ENCODE measurements at regions not wholly inside any gene's neighbourhood (a gene's known extent, or its start where the extent isn't known, plus 50 kb on each side); places are given as distances from the start of the nearest gene placed in this dataset.

DNA sequence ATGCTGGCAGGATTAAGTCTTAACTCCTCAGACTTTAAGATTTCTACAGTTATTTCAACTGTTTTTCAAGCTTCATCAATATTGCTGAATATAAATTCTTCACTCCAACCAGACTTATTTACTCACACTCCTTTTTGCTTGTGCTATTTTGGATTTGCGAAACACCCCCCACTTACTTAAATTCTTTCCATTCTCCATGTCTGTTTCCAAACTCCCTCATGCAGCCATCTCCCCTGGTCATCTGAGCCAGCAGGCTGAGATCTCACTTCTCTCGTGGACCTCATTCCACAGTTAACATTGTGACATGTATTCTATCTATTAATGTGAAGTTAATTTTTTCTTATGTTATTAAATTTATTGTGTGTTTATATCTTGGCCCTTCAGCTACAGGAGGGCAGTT lies 188.9 kb upstream of the HDAC9 start:
- WGBS, 2 donors, result 92 to 94% methylated on average over 2 of the region's 2 CpGs
- Histone ChIP-seq H3K9me3 (no peaks in the 10 kb centered on the region), H3K27me3 (no peaks in the 10 kb centered on the region), H3K36me3 (no peaks in the 10 kb centered on the region), H3K4me3 (replicated peaks in 1 of 3) (no peak overlapping the region), H3K27ac (no peak overlapping the region), H3K4me1 (no peaks in the 10 kb centered on the region)
- intact Hi-C loops (cut with DNase I), result no loop called here
- TF ChIP-seq POLR2A (IDR thresholded peaks at IDR 0.05), result no peak
- TF ChIP-seq, protein P1, sequence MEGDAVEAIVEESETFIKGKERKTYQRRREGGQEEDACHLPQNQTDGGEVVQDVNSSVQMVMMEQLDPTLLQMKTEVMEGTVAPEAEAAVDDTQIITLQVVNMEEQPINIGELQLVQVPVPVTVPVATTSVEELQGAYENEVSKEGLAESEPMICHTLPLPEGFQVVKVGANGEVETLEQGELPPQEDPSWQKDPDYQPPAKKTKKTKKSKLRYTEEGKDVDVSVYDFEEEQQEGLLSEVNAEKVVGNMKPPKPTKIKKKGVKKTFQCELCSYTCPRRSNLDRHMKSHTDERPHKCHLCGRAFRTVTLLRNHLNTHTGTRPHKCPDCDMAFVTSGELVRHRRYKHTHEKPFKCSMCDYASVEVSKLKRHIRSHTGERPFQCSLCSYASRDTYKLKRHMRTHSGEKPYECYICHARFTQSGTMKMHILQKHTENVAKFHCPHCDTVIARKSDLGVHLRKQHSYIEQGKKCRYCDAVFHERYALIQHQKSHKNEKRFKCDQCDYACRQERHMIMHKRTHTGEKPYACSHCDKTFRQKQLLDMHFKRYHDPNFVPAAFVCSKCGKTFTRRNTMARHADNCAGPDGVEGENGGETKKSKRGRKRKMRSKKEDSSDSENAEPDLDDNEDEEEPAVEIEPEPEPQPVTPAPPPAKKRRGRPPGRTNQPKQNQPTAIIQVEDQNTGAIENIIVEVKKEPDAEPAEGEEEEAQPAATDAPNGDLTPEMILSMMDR (IDR thresholded peaks at IDR 0.05), result no peak
- DNase-seq, result no peak

DNA sequence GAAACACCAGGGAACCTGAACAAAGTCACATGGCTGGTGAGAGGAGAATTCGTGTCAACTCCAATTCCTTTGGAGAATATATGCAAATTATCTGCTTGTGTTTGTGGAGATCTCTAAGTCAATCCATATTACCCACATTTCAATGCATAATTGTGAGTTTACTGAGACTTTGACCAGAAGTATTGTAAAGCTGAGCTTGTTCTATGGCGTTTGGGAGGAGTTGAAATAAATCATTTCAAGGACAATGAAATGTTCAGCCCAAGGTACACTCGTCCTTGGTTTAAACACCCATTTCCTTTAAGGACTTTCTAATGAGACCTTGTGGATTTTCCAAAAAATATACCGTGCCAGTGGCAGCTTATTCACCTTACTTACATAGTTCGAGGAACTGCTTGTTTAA lies 186.6 kb upstream of the HDAC9 start:
- Histone ChIP-seq H3K4me1 (no peaks in the 10 kb centered on the region), H3K27ac (no peak overlapping the region), H3K27me3 (no peaks in the 10 kb centered on the region), H3K4me3 (replicated peaks in 1 of 3) (no peak overlapping the region), H3K36me3 (no peaks in the 10 kb centered on the region), H3K9me3 (no peaks in the 10 kb centered on the region)
- WGBS, 2 donors, result 69 to 76% methylated on average over 5 of the region's 5 CpGs
- no peak for DNase-seq
- TF ChIP-seq POLR2A (IDR thresholded peaks at IDR 0.05), result no peak
- TF ChIP-seq, protein P1 (IDR thresholded peaks at IDR 0.05), result no peak
- intact Hi-C loops (cut with DNase I), result no loop called here

DNA sequence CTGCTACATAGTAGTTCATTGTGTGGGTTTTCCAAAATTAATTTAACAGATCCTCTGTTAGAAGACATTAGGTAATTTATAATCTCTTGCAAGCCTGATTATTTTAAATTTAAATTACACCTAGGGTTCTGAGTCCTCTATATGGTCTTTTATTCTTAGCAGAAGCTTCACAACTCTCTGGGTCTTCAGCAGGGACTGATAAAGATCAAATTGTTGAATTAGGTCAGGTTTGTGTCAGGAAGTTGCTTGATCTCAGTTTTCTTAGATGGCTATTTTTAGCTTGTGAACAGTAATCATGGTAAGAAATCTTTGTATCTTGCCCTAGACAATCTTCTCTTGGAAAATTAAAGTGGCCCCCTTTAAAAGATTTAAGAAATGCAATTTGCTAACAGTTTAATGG lies 183.1 kb upstream of the HDAC9 start:
- no peaks in the 10 kb centered on the region for H3K27me3 ChIP-seq
- H3K36me3 ChIP-seq, result no peaks in the 10 kb centered on the region
- no peaks in the 10 kb centered on the region for H3K9me3 ChIP-seq
- no peak overlapping the region for H3K4me3 ChIP-seq (replicated peaks in 1 of 3)
- H3K27ac ChIP-seq, result no peak overlapping the region
- DNase-seq, result no peak
- intact Hi-C loops (cut with DNase I), result no loop called here
- TF ChIP-seq POLR2A (IDR thresholded peaks at IDR 0.05), result no peak
- TF ChIP-seq, protein P1 (IDR thresholded peaks at IDR 0.05), result no peak
- H3K4me1 ChIP-seq, result no peaks in the 10 kb centered on the region

DNA sequence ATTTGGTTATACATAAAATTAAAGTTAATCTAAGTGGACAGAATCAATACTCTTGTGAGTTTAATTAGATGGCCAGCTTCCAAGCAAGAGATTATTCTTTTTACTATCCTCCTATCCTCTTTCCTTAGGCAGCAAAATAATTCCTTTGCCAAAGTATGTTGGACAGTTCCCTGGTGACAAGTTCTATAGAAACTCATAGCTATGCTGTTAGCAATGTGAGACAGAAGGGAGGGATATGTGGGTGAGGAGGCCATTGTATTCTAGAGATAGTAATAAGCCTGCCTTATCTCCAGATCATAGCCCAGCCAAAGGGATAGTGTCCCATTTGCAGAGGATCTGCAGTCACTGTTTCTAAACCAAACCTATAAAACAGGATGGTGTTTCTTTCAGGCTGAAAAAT lies 181.6 kb upstream of the HDAC9 start:
- intact Hi-C loops (cut with DNase I), result no loop called here

DNA sequence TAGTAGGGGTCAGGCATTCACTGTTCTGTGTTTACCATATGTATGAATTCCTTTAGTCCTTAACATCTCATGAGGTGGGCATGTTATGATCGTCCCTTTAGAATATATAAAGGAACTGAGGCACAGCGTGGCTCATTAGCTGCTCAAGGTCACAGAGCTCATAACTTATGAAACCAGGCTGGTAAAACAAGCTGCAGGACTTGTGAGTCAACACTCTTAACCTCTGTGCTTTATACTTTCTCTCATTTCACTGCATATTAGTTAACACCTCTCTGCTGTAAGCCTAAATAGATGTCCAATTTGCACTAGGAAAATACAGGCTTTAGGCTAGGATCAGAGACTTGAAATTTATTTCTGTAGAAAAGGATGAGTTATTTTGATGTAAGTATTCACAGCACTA lies 180.3 kb upstream of the HDAC9 start:
- TF ChIP-seq POLR2A (IDR thresholded peaks at IDR 0.05), result no peak
- TF ChIP-seq, protein P1 (IDR thresholded peaks at IDR 0.05), result no peak
- no peaks in the 10 kb centered on the region for H3K27me3 ChIP-seq
- H3K4me3 ChIP-seq (replicated peaks in 1 of 3), result no peak overlapping the region
- H3K27ac ChIP-seq, result no peak overlapping the region
- H3K9me3 ChIP-seq, result no peaks in the 10 kb centered on the region
- 94 to 98% methylated on average over 2 of the region's 2 CpGs for WGBS, 2 donors
- no peak for DNase-seq
- no peaks in the 10 kb centered on the region for H3K4me1 ChIP-seq
- intact Hi-C loops (cut with DNase I), result no loop called here
- H3K36me3 ChIP-seq, result no peaks in the 10 kb centered on the region

More for the DNA sequence above, 181.6 kb upstream of the HDAC9 start:
- Histone ChIP-seq H3K36me3 (no peaks in the 10 kb centered on the region), H3K4me3 (replicated peaks in 1 of 3) (no peak overlapping the region), H3K9me3 (no peaks in the 10 kb centered on the region), H3K4me1 (no peaks in the 10 kb centered on the region), H3K27me3 (no peaks in the 10 kb centered on the region), H3K27ac (no peak overlapping the region)
- no peak for DNase-seq
- TF ChIP-seq, protein P1 (IDR thresholded peaks at IDR 0.05), result no peak
- no peak for TF ChIP-seq POLR2A (IDR thresholded peaks at IDR 0.05)
